MM.1S (cell line): ENCODE measurements at regions not wholly inside any gene's neighbourhood (a gene's known extent, or its start where the extent isn't known, plus 50 kb on each side); places are given as distances from the start of the nearest gene placed in this dataset.

Experiments
- CTCF ChIP-seq: fragments of 300-600 bp; sonication (generic); IDR thresholded peaks from 2 replicates; pipeline ENCODE4 v1.5.1; 2016; ENCODE audit warnings: antibody characterized with exemption, low read length, mixed read lengths
- EZH2 ChIP-seq: fragments of 300-600 bp; sonication (generic); optimal IDR thresholded peaks from 2 replicates; pipeline ENCODE3; 2017; ENCODE audit warnings: low read depth, mild to moderate bottlenecking, antibody characterized with exemption, low read length, mixed read lengths

GRCh38 chr4:83177182-83177581, 62.7 kb upstream of the PLAC8 start:
- TF ChIP-seq CTCF: no peak
- TF ChIP-seq EZH2: no peak
